Small intestine (tissue), 7 donors: ENCODE measurements at regions not wholly inside any gene's neighbourhood (a gene's known extent, or its start where the extent isn't known, plus 50 kb on each side); places are given as distances from the start of the nearest gene placed in this dataset.

Experiments used
- DNase-seq, 2 donors: peaks; one replicate each; pipeline versions ENCODE4 v3.0.0 to v3.0.0-alpha.2; 2013
- FAIRE-seq: peaks from 2 replicates; lab custom pipeline; 2012; peaks lifted over from hg19 to GRCh38; lab: Jason Lieb, UNC
- H3K27ac ChIP-seq, 3 donors: one replicate each; pipeline ENCODE4 v1.5.1; 2013; ENCODE audit warnings: low read length in 2 of 3, mild to moderate bottlenecking in 2 of 3, control low read depth in 1 of 3, inconsistent platforms in 1 of 3, low read depth in 1 of 3, moderate library complexity in 1 of 3
- H3K27me3 ChIP-seq, 3 donors: one replicate each; pipeline ENCODE4 v1.6.1; 2013; ENCODE audit warnings: low read length in 3 of 3, inconsistent platforms in 1 of 3; ENCODE audit not compliant: control insufficient read depth in 3 of 3, insufficient read depth in 3 of 3
- H3K36me3 ChIP-seq, 3 donors: one replicate each; pipeline ENCODE4 v1.6.1; 2013; ENCODE audit warnings: low read length in 3 of 3, inconsistent platforms in 1 of 3, low read depth in 1 of 3, mild to moderate bottlenecking in 1 of 3, moderate library complexity in 1 of 3; ENCODE audit not compliant: control insufficient read depth in 3 of 3, insufficient read depth in 2 of 3
- H3K4me1 ChIP-seq, 3 donors: one replicate each; pipeline ENCODE4 v1.6.1; 2013; ENCODE audit warnings: low read length in 2 of 3, inconsistent platforms in 1 of 3, low read depth in 1 of 3, mild to moderate bottlenecking in 1 of 3, moderate library complexity in 1 of 3; ENCODE audit not compliant: control insufficient read depth in 3 of 3, insufficient read depth in 2 of 3
- H3K4me3 ChIP-seq, 3 donors: one replicate each; pipeline ENCODE4 v1.5.1; 2013; ENCODE audit warnings: low read length in 3 of 3, control low read depth in 1 of 3, inconsistent platforms in 1 of 3, low read depth in 1 of 3, mild to moderate bottlenecking in 1 of 3, moderate library complexity in 1 of 3
- H3K9me3 ChIP-seq, 2 donors: one replicate each; pipeline ENCODE4 v1.6.1; 2013; ENCODE audit warnings: low read depth in 1 of 2, low read length in 1 of 2; ENCODE audit not compliant: control insufficient read depth in 2 of 2, insufficient read depth in 1 of 2
- WGBS, 3 donors: extraction: QIAGEN DNeasy Blood & Tissue Kit; methylation state at CpG; one replicate each; pipeline ENCODE4 v1.1.7; 2013; 5-methylcytosine and 5-hydroxymethylcytosine counted together
- donor health status: healthy with polysubstance abuse.
- donor health status: control.
- donor health status: control.
- donor health status: Bipolar disorder and iron deficiency.
- donor health status: healthy.

DNA sequence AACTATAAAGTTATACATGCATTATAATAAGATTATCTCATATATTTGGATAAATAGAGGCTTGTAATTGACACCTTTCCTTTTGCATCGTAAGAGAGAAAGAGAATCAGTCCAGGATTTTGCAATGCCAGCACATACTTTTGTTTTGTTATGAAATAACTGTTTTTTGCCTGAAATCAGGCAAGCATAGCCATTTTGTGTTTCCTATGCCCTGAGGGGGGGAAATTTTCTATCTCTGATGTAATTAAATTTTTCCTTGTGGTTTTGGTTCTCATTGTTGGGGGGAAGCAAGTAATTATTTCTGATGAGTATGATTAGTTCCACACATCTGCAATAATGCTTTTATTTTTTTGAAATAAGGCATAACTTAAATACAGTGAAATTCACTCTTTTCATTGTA is 229.4 kb downstream of the NDFIP2 start:
- H3K27ac ChIP-seq: no peak overlapping the region
- H3K27me3 ChIP-seq: no peaks in the 10 kb centered on the region
- H3K9me3 ChIP-seq: no peaks in the 10 kb centered on the region
- FAIRE-seq: no peak
- 60 to 82% (median 79%) methylated on average over 1 of the region's 1 CpG for WGBS, 3 donors
- no peak for DNase-seq
- H3K36me3 ChIP-seq: no peaks in the 10 kb centered on the region
- no peak overlapping the region for H3K4me3 ChIP-seq
- no peaks in the 10 kb centered on the region for H3K4me1 ChIP-seq

- H3K4me3 ChIP-seq: no peak overlapping the region
- H3K9me3 ChIP-seq: no peaks in the 10 kb centered on the region
- H3K4me1 ChIP-seq: no peaks in the 10 kb centered on the region
- FAIRE-seq (no peak), DNase-seq (no peak)
- H3K36me3 ChIP-seq: no peaks in the 10 kb centered on the region
- H3K27me3 ChIP-seq: no peaks in the 10 kb centered on the region
- H3K27ac ChIP-seq: no peak overlapping the region
- WGBS, 3 donors: 72 to 79% (median 78%) methylated on average over 2 of the region's 2 CpGs
Measured at GRCh38 chr13:79709471-79709870, 228.5 kb downstream of the NDFIP2 start.

DNA sequence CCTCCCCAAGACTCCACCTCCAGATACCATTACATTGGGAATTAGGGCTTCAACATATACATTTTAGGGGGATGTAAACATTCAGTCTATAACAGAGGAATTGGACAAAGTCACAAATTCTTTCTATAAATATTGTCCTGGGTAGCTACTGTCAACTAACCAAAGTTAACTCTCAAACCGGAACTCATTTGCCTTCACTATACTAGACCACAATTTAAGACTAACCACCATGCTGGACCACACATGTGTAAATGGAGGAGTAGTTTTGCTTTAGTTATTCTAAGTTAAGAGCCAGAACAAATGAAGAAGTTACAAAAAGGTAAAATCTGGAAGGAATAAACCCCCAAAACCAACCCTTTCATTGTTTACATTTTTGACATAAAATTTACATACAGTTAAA is 222.8 kb downstream of the NDFIP2 start:
- Histone ChIP-seq H3K36me3 (no peaks in the 10 kb centered on the region), H3K4me1 (no peaks in the 10 kb centered on the region), H3K4me3 (no peak overlapping the region), H3K27ac (no peak overlapping the region), H3K9me3 (no peaks in the 10 kb centered on the region), H3K27me3 (no peaks in the 10 kb centered on the region)
- DNase-seq (no peak), FAIRE-seq (no peak)
- WGBS, 3 donors: 89 to 97% (median 94%) methylated on average over 1 of the region's 1 CpG

DNA sequence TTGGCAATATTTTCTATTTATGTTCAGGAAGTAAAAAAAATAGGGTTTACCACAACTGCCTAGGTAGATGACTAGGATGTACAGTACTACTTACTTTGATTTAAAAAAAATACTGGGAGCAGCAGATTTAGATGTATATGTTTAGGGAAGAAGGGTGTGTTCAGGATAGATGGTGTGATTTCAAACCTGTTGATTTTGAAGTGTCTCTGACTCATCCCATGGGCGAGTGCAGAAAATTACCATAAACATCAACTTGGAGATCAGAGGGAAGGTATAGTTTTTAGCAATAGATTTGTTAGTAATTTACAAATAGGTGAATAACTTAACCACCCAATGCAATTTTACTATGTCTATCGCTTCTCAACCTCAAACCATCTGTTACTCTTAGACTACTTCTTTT is 214.8 kb downstream of the NDFIP2 start:
- no peak for DNase-seq
- Histone ChIP-seq H3K36me3 (no peaks in the 10 kb centered on the region), H3K9me3 (no peaks in the 10 kb centered on the region), H3K27ac (no peak overlapping the region), H3K4me1 (no peaks in the 10 kb centered on the region), H3K27me3 (no peaks in the 10 kb centered on the region), H3K4me3 (no peak overlapping the region)
- 89 to 92% (median 92%) methylated on average over 2 of the region's 2 CpGs for WGBS, 3 donors
- no peak for FAIRE-seq

- DNase-seq (no peak), FAIRE-seq (no peak)
- no peaks in the 10 kb centered on the region for H3K4me1 ChIP-seq
- no peak overlapping the region for H3K4me3 ChIP-seq
- H3K9me3 ChIP-seq: no peaks in the 10 kb centered on the region
- no peaks in the 10 kb centered on the region for H3K27me3 ChIP-seq
- H3K27ac ChIP-seq: no peak overlapping the region
- WGBS, 3 donors: 80 to 88% (median 87%) methylated on average over 1 of the region's 1 CpG
- no peaks in the 10 kb centered on the region for H3K36me3 ChIP-seq
Measured at GRCh38 chr13:79692846-79693245, 211.9 kb downstream of the NDFIP2 start.

- no peak overlapping the region for H3K4me3 ChIP-seq
- no peak for DNase-seq
- no peaks in the 10 kb centered on the region for H3K36me3 ChIP-seq
- no peak overlapping the region for H3K27ac ChIP-seq
- H3K9me3 ChIP-seq: no peaks in the 10 kb centered on the region
- H3K27me3 ChIP-seq: no peaks in the 10 kb centered on the region
- no peaks in the 10 kb centered on the region for H3K4me1 ChIP-seq
- no peak for FAIRE-seq
- 86 to 92% (median 90%) methylated on average over 3 of the region's 3 CpGs for WGBS, 3 donors
Measured at GRCh38 chr13:79691826-79692225, 210.9 kb downstream of the NDFIP2 start.

GRCh38 chr13:79688741-79689140 is 207.8 kb downstream of the NDFIP2 start:
- H3K27ac ChIP-seq: no peak overlapping the region
- H3K36me3 ChIP-seq: no peaks in the 10 kb centered on the region
- no peak for FAIRE-seq
- WGBS, 3 donors: 91 to 96% (median 91%) methylated on average over 5 of the region's 5 CpGs
- H3K27me3 ChIP-seq: no peaks in the 10 kb centered on the region
- no peak overlapping the region for H3K4me3 ChIP-seq
- DNase-seq: no peak
- H3K4me1 ChIP-seq: no peaks in the 10 kb centered on the region
- H3K9me3 ChIP-seq: no peaks in the 10 kb centered on the region

- 76 to 83% (median 83%) methylated on average over 6 of the region's 6 CpGs for WGBS, 3 donors
- FAIRE-seq (no peak), DNase-seq (no peak)
- H3K36me3 ChIP-seq: no peaks in the 10 kb centered on the region
- peaks cover 0 to 9% of the 10 kb centered on the region in 2 donors for H3K9me3 ChIP-seq
- H3K27me3 ChIP-seq: no peaks in the 10 kb centered on the region
- no peak overlapping the region for H3K27ac ChIP-seq
- H3K4me1 ChIP-seq: no peaks in the 10 kb centered on the region
- H3K4me3 ChIP-seq: no peak overlapping the region
Measured at GRCh38 chr13:79686441-79686840, 205.5 kb downstream of the NDFIP2 start.

DNA sequence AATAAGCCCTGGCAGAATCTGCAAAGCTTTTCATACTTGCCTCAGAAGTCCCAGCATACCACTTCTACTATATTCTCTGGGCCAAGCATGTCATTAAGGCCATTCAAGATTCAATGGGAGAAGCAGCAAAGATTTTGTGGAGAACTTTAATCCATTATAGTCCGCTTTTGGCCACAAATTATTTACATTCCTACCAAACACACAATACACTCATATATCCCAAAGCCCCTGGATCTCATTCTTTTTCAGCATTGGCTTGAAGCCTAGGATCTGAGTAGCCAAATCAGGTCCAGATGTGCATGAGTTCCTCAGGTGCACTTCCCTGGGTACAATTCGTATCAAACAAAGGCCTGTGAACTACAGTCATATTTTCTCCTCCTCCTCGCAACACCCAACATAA is 203.4 kb downstream of the NDFIP2 start:
- peaks cover 0 to 5% (median 0%) of the 10 kb centered on the region in 3 donors for H3K4me1 ChIP-seq
- no peak overlapping the region for H3K4me3 ChIP-seq
- FAIRE-seq: no peak
- H3K27me3 ChIP-seq: no peaks in the 10 kb centered on the region
- WGBS, 3 donors: 90 to 97% (median 91%) methylated on average over 3 of the region's 3 CpGs
- DNase-seq: no peak
- H3K27ac ChIP-seq: no peak overlapping the region
- peaks cover 0 to 9% of the 10 kb centered on the region in 2 donors for H3K9me3 ChIP-seq
- H3K36me3 ChIP-seq: no peaks in the 10 kb centered on the region
